GM18867 (cell line): ENCODE measurements at regions not wholly inside any gene's neighbourhood (a gene's known extent, or its start where the extent isn't known, plus 50 kb on each side); places are given as distances from the start of the nearest gene placed in this dataset.

ENCODE experiments used
- ATAC-seq: cut with Tn5 transposase; IDR thresholded peaks from one replicate; pipeline ENCODE4 v1.9.1; 2021; ENCODE audit warnings: mild to moderate bottlenecking, moderate library complexity; ENCODE audit not compliant: unreplicated experiment

GRCh38 chr3:193754719-193755118 lies 161.7 kb downstream of the OPA1 start:
- no peak for ATAC-seq

GRCh38 chr3:193756536-193756935 lies 163.5 kb downstream of the OPA1 start:
- no peak for ATAC-seq

- ATAC-seq: no peak
Observed at GRCh38 chr3:193757457-193757856, 164.4 kb downstream of the OPA1 start.

GRCh38 chr3:193761969-193762368 lies 169.0 kb downstream of the OPA1 start:
- ATAC-seq: no peak

GRCh38 chr3:193762657-193763056 lies 169.6 kb downstream of the OPA1 start:
- ATAC-seq: no peak

- no peak for ATAC-seq
Observed at GRCh38 chr3:193764959-193765358, 172.0 kb downstream of the OPA1 start.

- no peak for ATAC-seq
Observed at GRCh38 chr3:193767353-193768069, 174.5 kb downstream of the OPA1 start.

GRCh38 chr3:193768070-193768394 lies 175.0 kb downstream of the OPA1 start:
- no peak for ATAC-seq

GRCh38 chr3:193769437-193769836 lies 176.4 kb downstream of the OPA1 start:
- ATAC-seq: no peak

- no peak for ATAC-seq
Observed at GRCh38 chr3:193771011-193771652, 178.1 kb downstream of the OPA1 start.

- no peak for ATAC-seq
Observed at GRCh38 chr3:193771653-193772421, 178.8 kb downstream of the OPA1 start.

GRCh38 chr3:193772422-193772763 lies 179.4 kb downstream of the OPA1 start:
- ATAC-seq: no peak

- ATAC-seq: no peak
Observed at GRCh38 chr3:193773266-193774220, 180.5 kb downstream of the OPA1 start.

- no peak for ATAC-seq
Observed at GRCh38 chr3:193774272-193774915, 181.4 kb downstream of the OPA1 start.

GRCh38 chr3:193774916-193775285 lies 181.9 kb downstream of the OPA1 start:
- no peak for ATAC-seq

- ATAC-seq: no peak
Observed at GRCh38 chr3:193775421-193776077, 182.5 kb downstream of the OPA1 start.

GRCh38 chr3:193776626-193777358 lies 183.8 kb downstream of the OPA1 start:
- peak; percentile 62 for ATAC-seq

- ATAC-seq: no peak
Observed at GRCh38 chr3:193777524-193777923, 184.5 kb downstream of the OPA1 start.

GRCh38 chr3:193778676-193779075 lies 185.7 kb downstream of the OPA1 start:
- ATAC-seq: no peak
